ENCODE measurements at regions not wholly inside any gene's neighbourhood (a gene's known extent, or its start where the extent isn't known, plus 50 kb on each side); places are given as distances from the start of the nearest gene placed in this dataset.

DNA sequence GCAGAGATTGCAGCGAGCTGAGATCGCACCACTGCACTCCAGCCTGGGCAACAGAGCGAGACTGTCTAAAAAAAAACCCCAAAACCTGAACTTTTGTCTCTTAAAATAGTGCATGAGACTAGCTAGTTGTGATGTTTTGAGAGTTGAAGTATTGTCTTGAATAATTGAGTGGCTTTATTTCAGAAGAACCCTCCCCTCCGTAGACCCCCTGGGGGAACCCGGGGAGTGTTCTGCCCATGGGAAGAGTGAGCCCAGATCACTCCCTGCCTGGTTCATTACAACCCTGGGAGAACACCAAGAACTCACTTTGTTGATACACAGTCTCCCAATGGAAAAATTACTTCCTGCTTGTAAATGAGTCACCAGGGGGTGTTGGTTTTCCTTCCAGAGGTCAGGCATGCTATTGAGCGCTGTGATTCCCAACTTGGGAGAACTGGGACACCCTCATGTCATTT is 65.3 kb upstream of the SHISA3 start:
- no peak for DNase-seq

DNA sequence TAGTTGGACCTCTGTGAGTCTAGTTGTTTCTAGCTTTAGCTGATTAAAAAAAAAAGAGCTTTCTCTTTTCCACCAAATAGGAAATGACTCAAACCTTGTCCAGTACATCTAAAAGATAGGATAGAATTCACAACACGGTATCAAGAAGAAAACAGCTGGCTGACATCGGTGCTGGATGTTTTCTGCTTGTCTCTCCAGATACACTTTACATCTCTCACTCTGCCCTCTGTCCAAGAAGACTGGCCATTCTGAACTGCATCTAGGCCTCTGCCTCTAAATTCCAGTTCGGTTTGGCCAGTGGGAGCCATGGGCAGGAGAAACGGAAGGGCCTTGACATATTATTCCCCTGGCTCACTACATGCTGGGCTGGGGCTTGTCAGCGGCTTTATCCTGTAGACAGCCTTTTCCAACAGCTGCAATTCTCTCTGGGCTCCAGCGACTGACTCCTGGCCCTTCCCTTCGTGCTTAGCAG is 57.3 kb upstream of the SHISA3 start:
- DNase-seq = no peak

DNA sequence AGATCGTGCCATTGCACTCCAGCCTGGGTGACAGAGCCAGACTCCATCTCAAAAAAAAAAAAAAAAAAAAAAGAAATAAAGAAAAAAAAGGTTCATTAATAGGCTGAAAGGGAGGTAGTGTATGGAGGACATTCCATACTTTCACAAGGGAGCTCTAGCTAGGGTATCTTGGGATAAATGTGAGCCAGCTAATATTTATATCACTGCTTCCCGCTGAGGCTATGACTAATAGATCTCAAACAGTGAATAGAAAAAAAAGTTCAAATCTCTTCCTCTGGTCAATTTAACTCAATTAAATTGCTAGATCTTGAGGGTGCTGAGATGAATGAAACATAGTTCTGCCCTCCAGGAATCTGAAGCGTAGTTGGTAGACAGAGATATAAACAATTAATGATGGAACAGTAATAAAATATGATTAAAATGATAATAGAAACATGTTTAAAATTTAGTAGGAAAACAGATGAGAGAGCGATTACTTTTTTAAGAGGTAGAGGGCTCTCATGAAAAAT is 55.7 kb upstream of the SHISA3 start:
- DNase-seq = no peak

DNA sequence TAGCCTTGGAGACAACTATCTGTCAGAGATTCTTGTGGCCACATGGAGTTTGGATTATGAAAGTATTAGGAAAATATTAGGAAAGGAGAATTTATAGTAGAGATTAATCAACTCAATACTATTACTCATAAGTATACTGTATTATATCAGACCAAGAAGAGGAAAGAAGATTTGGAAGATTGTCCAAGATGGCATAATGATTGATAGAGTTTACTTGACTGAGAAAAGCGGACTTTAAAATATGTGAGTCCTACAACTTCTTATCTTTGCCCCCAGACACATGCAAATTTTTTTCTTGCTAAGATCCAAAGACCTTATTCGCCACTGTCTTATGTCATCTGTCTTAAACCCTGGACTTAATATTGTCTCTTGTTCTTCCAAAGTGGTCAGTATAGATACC is 54.8 kb upstream of the SHISA3 start:
- DNase-seq = no peak

DNA sequence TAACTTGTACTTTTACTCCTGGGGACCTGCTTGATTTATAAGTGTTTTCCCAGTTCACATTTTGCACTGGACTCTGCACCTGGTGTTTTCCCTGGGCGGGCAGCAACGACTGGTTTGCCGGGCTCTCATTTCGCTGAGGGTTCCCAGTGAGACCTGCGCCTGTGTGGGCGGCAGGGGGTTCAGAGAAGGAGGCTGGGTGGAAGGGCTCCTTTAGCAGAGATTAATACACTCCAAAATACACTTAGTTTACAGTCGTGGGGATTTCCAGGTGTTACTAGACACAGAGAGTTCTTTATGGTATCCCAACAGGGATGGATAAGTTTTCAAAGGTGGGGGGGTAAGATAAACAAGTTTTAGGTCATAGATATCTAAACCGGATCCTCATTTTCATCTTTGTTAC is 53.0 kb upstream of the SHISA3 start:
- no peak for DNase-seq

DNA sequence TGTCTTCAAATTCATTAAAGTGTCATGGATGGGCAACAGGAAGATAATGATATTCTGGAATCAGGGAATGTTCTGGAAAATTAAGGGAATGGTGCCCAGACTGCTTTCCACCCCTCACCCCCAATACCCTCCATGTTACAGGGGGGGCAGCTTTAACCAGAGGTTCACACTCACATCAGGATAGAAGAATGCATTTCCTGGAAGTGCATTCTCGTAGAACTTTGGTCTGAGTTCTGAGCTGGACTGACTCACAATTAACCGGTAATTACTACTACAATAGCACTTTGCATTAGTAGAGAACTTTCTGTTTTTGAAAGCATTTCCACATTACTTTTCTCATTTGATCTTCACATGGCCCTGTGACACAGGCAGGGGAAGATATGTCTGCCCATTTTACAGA is 52.5 kb upstream of the SHISA3 start:
- no peak for DNase-seq

DNA sequence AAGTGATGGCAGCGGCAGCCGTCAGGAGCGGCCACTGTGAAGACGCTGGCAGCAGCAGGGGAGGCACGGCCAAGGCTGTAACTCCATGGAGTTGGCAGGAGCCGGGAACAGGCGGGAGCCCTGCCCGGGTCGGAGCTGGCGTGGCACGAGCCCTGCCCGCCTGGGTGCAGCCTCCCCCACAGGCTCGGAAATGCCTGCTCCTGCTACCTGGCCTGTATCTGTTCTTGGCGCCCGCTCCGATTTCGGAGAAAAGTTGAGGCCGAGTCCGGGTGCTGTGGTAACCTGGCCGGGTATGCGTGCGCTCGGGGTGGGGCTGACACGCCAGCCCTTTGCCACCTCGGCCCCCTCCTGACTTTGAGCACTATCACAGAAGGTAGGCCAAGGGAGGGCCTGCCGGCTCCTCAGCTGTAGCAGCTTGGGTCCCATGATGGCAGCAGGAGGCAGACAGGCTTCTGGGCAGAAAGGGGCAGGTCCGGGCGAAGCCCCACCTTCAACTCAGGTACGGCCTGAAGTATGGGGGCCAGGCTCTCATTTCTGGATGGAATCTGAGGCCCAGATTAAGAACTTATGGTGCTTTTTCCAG is 51.2 kb upstream of the SHISA3 start:
- no peak for DNase-seq

DNA sequence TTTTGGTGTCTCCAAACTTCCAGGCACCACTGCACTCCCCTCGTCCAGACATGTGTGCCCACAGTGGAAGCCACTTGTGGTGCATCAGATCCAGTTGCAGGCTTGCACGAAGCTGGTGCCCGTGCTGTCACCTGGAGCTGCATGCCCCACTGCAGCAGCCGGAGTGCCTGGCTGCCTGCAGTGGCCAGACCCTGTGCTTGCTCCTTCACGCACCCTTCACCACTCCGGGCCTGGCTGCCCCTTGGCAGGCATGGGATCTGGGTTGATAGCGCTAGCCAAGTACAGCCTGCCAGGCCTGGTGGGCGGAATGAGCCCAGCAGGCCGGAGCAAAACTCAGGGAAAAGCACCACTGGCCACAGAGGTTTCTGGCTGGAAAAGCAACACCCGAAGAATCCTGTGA is 50.2 kb upstream of the SHISA3 start:
- DNase-seq = no peak

Measured in NCI-H510A (cell line).